ENCODE measurements at regions not wholly inside any gene's neighbourhood (a gene's known extent, or its start where the extent isn't known, plus 50 kb on each side); places are given as distances from the start of the nearest gene placed in this dataset.
"Not testable (repeated sequence)": the region's sequence is repeated elsewhere in the genome, so short reads cannot be mapped to it uniquely, and the experiment has no call there.

GRCh38 chr2:131658769-131659131 is 131.1 kb downstream of the CCDC74A start:
- Histone ChIP-seq H3K9me3 (no peaks in the 10 kb centered on the region), H3K4me3 (no peak overlapping the region), H3K4me1 (no peaks in the 10 kb centered on the region), H3K27ac (no peak overlapping the region), H3K4me2 (no peak overlapping the region)
- ChIA-PET CTCF (interaction anchor here (1.6 kb wide), 1 partner anchor 14 kb away, joined by 4 read pairs; no protein-coding TSS in a partner anchor), POLR2A (no interaction called here)
- ATAC-seq (no peak), FAIRE-seq (no peak), DNase-seq (ENCODE audit: low read depth in 1 of 2, low spot score in 1 of 2) (no peak)
- TF ChIP-seq CTCF (IDR thresholded peaks at IDR 0.05) (no peak), ZC3H11A (IDR thresholded peaks at IDR 0.05) (no peak), RNF2 (IDR thresholded peaks at IDR 0.05; ENCODE audit: borderline replicate concordance, low read depth) (no peak), GATA3 (IDR thresholded peaks at IDR 0.05; ENCODE audit: borderline replicate concordance) (no peak), RCOR1 (IDR thresholded peaks at IDR 0.05; ENCODE audit: low read depth, low read length) (no peak), EHMT2 (IDR thresholded peaks at IDR 0.05; ENCODE audit: low read depth) (no peak), E2F6 (IDR thresholded peaks at IDR 0.05; ENCODE audit: borderline replicate concordance, low read depth) (no peak), HEYL (CRISPR knock-in tag; IDR thresholded peaks at IDR 0.05) (no peak), EHF (CRISPR knock-in tag; IDR thresholded peaks at IDR 0.05) (no peak), TP53 (CRISPR knock-in tag; IDR thresholded peaks at IDR 0.05) (no peak), MAZ (IDR thresholded peaks at IDR 0.05; ENCODE audit: borderline replicate concordance, low read depth, low read length) (no peak)
- WGBS (ENCODE audit: missing lambda C conversion rate) = 40% methylated on average over 1 of the region's 16 CpGs

GRCh38 chr2:131659168-131659572 is 131.5 kb downstream of the CCDC74A start:
- FAIRE-seq = no peak
- Histone ChIP-seq H3K27ac (no peak overlapping the region), H3K4me2 (no peak overlapping the region), H3K4me1 (no peaks in the 10 kb centered on the region), H3K4me3 (no peak overlapping the region), H3K9me3 (no peaks in the 10 kb centered on the region)
- WGBS (ENCODE audit: missing lambda C conversion rate) = 63% methylated on average over 5 of the region's 8 CpGs
- TF ChIP-seq FOSB (CRISPR knock-in tag; IDR thresholded peaks at IDR 0.05) = no peak
- no peak for TF ChIP-seq E2F6 (IDR thresholded peaks at IDR 0.05; ENCODE audit: borderline replicate concordance, low read depth)
- no peak for TF ChIP-seq RNF2 (IDR thresholded peaks at IDR 0.05; ENCODE audit: borderline replicate concordance, low read depth)
- ChIA-PET POLR2A (no interaction called here), CTCF (interaction anchor here (1.6 kb wide), 1 partner anchor 14 kb away, joined by 4 read pairs; no protein-coding TSS in a partner anchor)
- ATAC-seq = no peak
- no peak for DNase-seq (ENCODE audit: low read depth in 1 of 2, low spot score in 1 of 2)

GRCh38 chr2:131661101-131661782 is 133.6 kb downstream of the CCDC74A start:
- POLR2A ChIA-PET = not testable (repeated sequence)

GRCh38 chr2:131661884-131662535 is 134.3 kb downstream of the CCDC74A start:
- ATAC-seq; H3K27ac ChIP-seq; DNase-seq (ENCODE audit: low read depth in 1 of 2, low spot score in 1 of 2); FAIRE-seq; H3K4me1 ChIP-seq; POLR2A ChIA-PET; H3K9me3 ChIP-seq; H3K4me3 ChIP-seq; H3K4me2 ChIP-seq: not testable (repeated sequence)
- WGBS (ENCODE audit: missing lambda C conversion rate) = 31% methylated on average over 5 of the region's 5 CpGs
- CTCF ChIA-PET = interaction anchor here (1.1 kb wide), 1 partner anchor 20 kb away, joined by 5 read pairs; no protein-coding TSS in a partner anchor

More at GRCh38 chr2:131661101-131661782, 133.6 kb downstream of the CCDC74A start:
- not testable (repeated sequence) for FAIRE-seq; H3K27ac ChIP-seq; H3K9me3 ChIP-seq; DNase-seq (ENCODE audit: low read depth in 1 of 2, low spot score in 1 of 2); ATAC-seq; H3K4me2 ChIP-seq; H3K4me1 ChIP-seq; H3K4me3 ChIP-seq
- 10% methylated on average over 8 of the region's 8 CpGs for WGBS (ENCODE audit: missing lambda C conversion rate)
- CTCF ChIA-PET = interaction anchor here (1.1 kb wide), 1 partner anchor 21 kb away, joined by 5 read pairs; no protein-coding TSS in a partner anchor

GRCh38 chr2:131663501-131663900 is 135.8 kb downstream of the CCDC74A start:
- H3K4me1 ChIP-seq; H3K4me3 ChIP-seq; H3K27ac ChIP-seq; H3K9me3 ChIP-seq; DNase-seq (ENCODE audit: low read depth in 1 of 2, low spot score in 1 of 2); H3K4me2 ChIP-seq; POLR2A ChIA-PET; ATAC-seq; CTCF ChIA-PET; FAIRE-seq: not testable (repeated sequence)
- WGBS (ENCODE audit: missing lambda C conversion rate) = 21% methylated on average over 5 of the region's 5 CpGs

GRCh38 chr2:131665716-131666115 is 138.0 kb downstream of the CCDC74A start:
- DNase-seq (ENCODE audit: low read depth in 1 of 2, low spot score in 1 of 2); H3K4me3 ChIP-seq; H3K4me2 ChIP-seq; H3K4me1 ChIP-seq; H3K27ac ChIP-seq; ATAC-seq; CTCF ChIA-PET; FAIRE-seq; H3K9me3 ChIP-seq; POLR2A ChIA-PET: not testable (repeated sequence)
- WGBS (ENCODE audit: missing lambda C conversion rate) = under 1% methylated on average over 3 of the region's 3 CpGs

All from A549 (cell line).